IgD-negative memory B cell (primary cell): ENCODE measurements at regions not wholly inside any gene's neighbourhood (a gene's known extent, or its start where the extent isn't known, plus 50 kb on each side); places are given as distances from the start of the nearest gene placed in this dataset.
A peak's percentile ranks its signal among the peaks of the same experiment; 100 is the strongest.

Source experiments
- H3K27ac Mint-ChIP-seq, 3 donors: one replicate each; pipeline ENCODE4 v1.8.0; 2020 to 2022; ENCODE audit warnings: mild to moderate bottlenecking in 3 of 3, mixed read lengths in 3 of 3, moderate library complexity in 1 of 3
- H3K27me3 Mint-ChIP-seq: one replicate; pipeline ENCODE4 v1.8.0; 2021; ENCODE audit warnings: mixed read lengths
- H3K36me3 Mint-ChIP-seq: one replicate; pipeline ENCODE4 v1.8.0; 2020; ENCODE audit warnings: mild to moderate bottlenecking, mixed read lengths
- H3K4me1 Mint-ChIP-seq, 3 donors: one replicate each; pipeline ENCODE4 v1.8.0; 2020 to 2022; ENCODE audit warnings: mixed read lengths in 3 of 3, mild to moderate bottlenecking in 1 of 3
- H3K4me3 Mint-ChIP-seq, 4 donors: one replicate each; pipeline ENCODE4 v1.8.0; 2020 to 2022; ENCODE audit warnings: mild to moderate bottlenecking in 4 of 4, mixed read lengths in 4 of 4, moderate library complexity in 3 of 4
- H3K9me3 Mint-ChIP-seq, 3 donors: one replicate each; pipeline ENCODE4 v1.8.0; 2020 to 2021; ENCODE audit warnings: mixed read lengths in 3 of 3, mild to moderate bottlenecking in 1 of 3

GRCh38 chr2:43023791-43024514 is 202.5 kb downstream of the ZFP36L2 start:
- Mint-ChIP-seq H3K27ac (peak overlapping the region in 1 of 3 donors; percentile 67), H3K36me3 (no peaks in the 10 kb centered on the region), H3K9me3 (peaks cover 2 to 3% (median 3%) of the 10 kb centered on the region in 3 donors), H3K4me3 (peak overlapping the region in 1 of 4 donors; percentile 51), H3K27me3 (no peaks in the 10 kb centered on the region), H3K4me1 (peaks cover 4 to 7% (median 7%) of the 10 kb centered on the region in 3 donors)

GRCh38 chr2:43022896-43023295 is 203.5 kb downstream of the ZFP36L2 start:
- Mint-ChIP-seq H3K4me3 (no peak overlapping the region), H3K9me3 (peaks cover 2 to 3% (median 3%) of the 10 kb centered on the region in 3 donors), H3K27ac (no peak overlapping the region), H3K4me1 (peaks cover 4 to 7% (median 7%) of the 10 kb centered on the region in 3 donors), H3K36me3 (no peaks in the 10 kb centered on the region), H3K27me3 (no peaks in the 10 kb centered on the region)

GRCh38 chr2:43021791-43022509 is 204.5 kb downstream of the ZFP36L2 start:
- no peak overlapping the region for H3K27ac Mint-ChIP-seq
- H3K27me3 Mint-ChIP-seq = peaks cover 5% of the 10 kb centered on the region
- peaks cover 2 to 3% (median 3%) of the 10 kb centered on the region in 3 donors for H3K9me3 Mint-ChIP-seq

DNA sequence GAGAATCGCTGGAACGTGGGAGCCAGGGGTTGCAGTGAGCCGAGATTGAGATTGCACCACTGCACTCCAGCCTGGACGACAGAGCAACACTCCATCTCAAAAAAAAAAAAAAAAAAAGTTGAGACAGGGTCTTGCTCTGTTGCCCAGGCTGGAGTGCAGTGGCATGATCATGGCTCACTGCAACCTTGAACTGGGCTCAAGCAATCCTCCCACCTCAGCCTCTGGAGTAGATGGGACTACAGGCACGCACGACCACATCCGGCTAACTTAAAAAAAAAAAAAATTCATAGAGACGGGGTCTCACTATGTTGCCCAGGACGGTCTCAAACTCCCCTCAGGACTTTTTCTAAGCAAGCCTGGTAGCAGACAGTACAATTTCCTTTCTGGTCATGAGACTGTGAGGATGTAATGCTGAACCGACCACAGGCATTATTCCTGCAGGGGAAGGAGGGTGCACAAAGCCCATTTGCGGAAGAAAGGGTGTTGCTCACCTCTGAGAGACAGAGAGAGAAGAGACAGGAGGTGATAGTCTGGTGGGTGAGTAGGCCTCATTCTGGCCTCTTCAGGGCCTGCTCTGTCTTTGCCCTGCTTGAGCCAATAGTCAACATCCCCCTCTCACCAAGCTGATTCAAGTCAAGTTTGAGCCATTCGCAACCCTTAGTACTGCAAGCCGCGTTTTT is 205.3 kb downstream of the ZFP36L2 start:
- H3K4me1 Mint-ChIP-seq = peaks cover 2 to 7% (median 6%) of the 10 kb centered on the region in 3 donors
- peaks cover 5% of the 10 kb centered on the region for H3K27me3 Mint-ChIP-seq
- no peak overlapping the region for H3K27ac Mint-ChIP-seq
- H3K9me3 Mint-ChIP-seq = peaks cover 2 to 3% (median 3%) of the 10 kb centered on the region in 3 donors
- peak overlapping the region in 1 of 4 donors; percentile 44 for H3K4me3 Mint-ChIP-seq
- H3K36me3 Mint-ChIP-seq = no peaks in the 10 kb centered on the region

More at GRCh38 chr2:43021791-43022509, 204.5 kb downstream of the ZFP36L2 start:
- Mint-ChIP-seq H3K4me1 (peaks cover 4 to 7% (median 7%) of the 10 kb centered on the region in 3 donors), H3K36me3 (no peaks in the 10 kb centered on the region), H3K4me3 (no peak overlapping the region)

DNA sequence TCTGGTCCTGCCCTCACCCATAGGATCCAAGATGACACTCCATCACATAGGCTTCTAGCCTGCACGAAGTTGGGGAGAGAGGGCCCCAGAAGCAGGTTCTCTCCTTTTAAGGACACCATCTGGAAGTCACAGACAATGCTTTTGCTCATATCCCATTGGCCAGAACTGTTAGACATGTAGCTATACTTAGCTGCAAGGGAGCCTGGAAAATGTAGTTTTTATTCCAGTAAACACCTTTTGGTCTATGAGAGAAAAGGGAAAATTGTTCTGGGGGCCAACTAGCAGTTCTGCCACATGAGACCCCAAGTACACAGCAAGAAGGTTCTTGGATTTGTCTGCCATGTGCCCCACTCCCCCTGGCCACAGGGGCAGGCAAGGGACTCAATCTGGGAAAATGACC is 206.1 kb downstream of the ZFP36L2 start:
- Mint-ChIP-seq H3K4me3 (no peak overlapping the region), H3K27me3 (peaks cover 5% of the 10 kb centered on the region), H3K36me3 (no peaks in the 10 kb centered on the region), H3K27ac (no peak overlapping the region), H3K4me1 (peaks cover 0 to 7% (median 4%) of the 10 kb centered on the region in 3 donors), H3K9me3 (peaks cover 2 to 3% (median 3%) of the 10 kb centered on the region in 3 donors)

DNA sequence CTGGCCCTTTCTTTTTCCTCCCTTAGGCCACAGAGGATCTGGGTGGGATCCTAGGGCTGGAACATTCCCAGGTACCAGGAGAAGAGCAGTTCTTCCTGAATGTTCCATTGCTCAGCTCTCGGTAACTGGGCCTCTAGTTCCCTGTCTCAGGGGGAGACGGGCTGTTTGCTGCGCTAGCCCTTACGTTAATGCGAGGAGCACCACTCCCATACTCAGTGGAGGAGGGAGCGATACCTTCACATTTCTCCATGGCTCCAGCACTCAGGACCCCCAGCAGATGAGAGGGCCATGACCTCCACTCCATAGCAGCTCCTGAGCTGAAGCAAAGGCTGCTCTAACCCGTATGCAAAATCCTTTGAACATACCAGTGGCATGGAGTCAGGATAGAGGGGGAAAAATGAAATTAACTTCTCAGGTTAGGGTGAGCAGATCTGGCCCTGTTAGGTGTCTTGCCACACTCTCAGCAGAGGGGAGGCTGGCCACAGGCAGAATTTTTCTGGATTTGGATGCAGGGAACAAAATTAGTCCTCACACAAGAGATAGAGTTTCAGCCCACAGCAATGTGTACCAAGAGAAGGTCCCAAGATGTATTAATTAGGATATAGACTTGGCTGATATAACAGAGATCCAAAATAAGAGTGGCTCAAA is 206.7 kb downstream of the ZFP36L2 start:
- H3K27ac Mint-ChIP-seq = no peak overlapping the region
- H3K9me3 Mint-ChIP-seq = peaks cover 2 to 3% (median 3%) of the 10 kb centered on the region in 3 donors
- H3K4me3 Mint-ChIP-seq = no peak overlapping the region
- H3K4me1 Mint-ChIP-seq = peaks cover 0 to 2% (median 2%) of the 10 kb centered on the region in 3 donors
- H3K27me3 Mint-ChIP-seq = peaks cover 7% of the 10 kb centered on the region
- H3K36me3 Mint-ChIP-seq = no peaks in the 10 kb centered on the region

- H3K4me3 Mint-ChIP-seq = no peak overlapping the region
- no peak overlapping the region for H3K27ac Mint-ChIP-seq
- peaks cover 2 to 3% (median 3%) of the 10 kb centered on the region in 3 donors for H3K9me3 Mint-ChIP-seq
- H3K36me3 Mint-ChIP-seq = no peaks in the 10 kb centered on the region
- peaks cover 9% of the 10 kb centered on the region for H3K27me3 Mint-ChIP-seq
- no peaks in the 10 kb centered on the region for H3K4me1 Mint-ChIP-seq
Measured at GRCh38 chr2:43019025-43019367, 207.4 kb downstream of the ZFP36L2 start.

- H3K27me3 Mint-ChIP-seq = peaks cover 9% of the 10 kb centered on the region
- H3K27ac Mint-ChIP-seq = no peak overlapping the region
- no peaks in the 10 kb centered on the region for H3K36me3 Mint-ChIP-seq
- peaks cover 2 to 3% (median 3%) of the 10 kb centered on the region in 3 donors for H3K9me3 Mint-ChIP-seq
- peak overlapping the region in 1 of 4 donors; percentile 55 for H3K4me3 Mint-ChIP-seq
- H3K4me1 Mint-ChIP-seq = no peaks in the 10 kb centered on the region
Measured at GRCh38 chr2:43018179-43019024, 208.0 kb downstream of the ZFP36L2 start.

GRCh38 chr2:43013821-43014345 is 212.5 kb downstream of the ZFP36L2 start:
- Mint-ChIP-seq H3K36me3 (no peaks in the 10 kb centered on the region), H3K27me3 (peaks cover 9% of the 10 kb centered on the region), H3K4me1 (peaks cover 0 to 2% (median 2%) of the 10 kb centered on the region in 3 donors), H3K27ac (no peak overlapping the region), H3K4me3 (no peak overlapping the region), H3K9me3 (peaks cover 0 to 2% (median 0%) of the 10 kb centered on the region in 3 donors)

GRCh38 chr2:43012966-43013365 is 213.4 kb downstream of the ZFP36L2 start:
- H3K9me3 Mint-ChIP-seq = peaks cover 0 to 2% (median 2%) of the 10 kb centered on the region in 3 donors
- H3K4me3 Mint-ChIP-seq = no peak overlapping the region
- H3K4me1 Mint-ChIP-seq = peaks cover 0 to 2% (median 2%) of the 10 kb centered on the region in 3 donors
- peaks cover 11% of the 10 kb centered on the region for H3K27me3 Mint-ChIP-seq
- peaks cover 1% of the 10 kb centered on the region for H3K36me3 Mint-ChIP-seq
- H3K27ac Mint-ChIP-seq = no peak overlapping the region

DNA sequence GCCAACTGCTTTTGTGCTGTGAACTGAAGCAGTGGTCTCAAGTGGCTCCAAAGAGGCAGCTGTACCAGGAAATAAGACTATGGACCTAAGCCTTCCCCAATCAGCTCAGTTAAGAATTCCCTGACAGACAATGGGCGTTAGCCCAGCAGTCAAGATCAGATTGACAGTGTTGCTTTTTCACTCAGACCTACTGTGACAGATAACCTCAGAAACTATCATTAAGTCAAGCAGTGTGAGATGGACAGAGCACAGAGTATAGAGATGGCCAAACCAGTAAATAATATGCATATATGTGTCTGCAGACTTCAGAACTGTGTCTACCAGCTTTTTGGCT is 215.3 kb downstream of the ZFP36L2 start:
- H3K27ac Mint-ChIP-seq = no peak overlapping the region
- H3K4me3 Mint-ChIP-seq = no peak overlapping the region
- H3K36me3 Mint-ChIP-seq = peaks cover 1% of the 10 kb centered on the region
- peaks cover 0 to 2% (median 2%) of the 10 kb centered on the region in 3 donors for H3K4me1 Mint-ChIP-seq
- H3K27me3 Mint-ChIP-seq = peaks cover 6% of the 10 kb centered on the region
- H3K9me3 Mint-ChIP-seq = peaks cover 0 to 2% (median 2%) of the 10 kb centered on the region in 3 donors

DNA sequence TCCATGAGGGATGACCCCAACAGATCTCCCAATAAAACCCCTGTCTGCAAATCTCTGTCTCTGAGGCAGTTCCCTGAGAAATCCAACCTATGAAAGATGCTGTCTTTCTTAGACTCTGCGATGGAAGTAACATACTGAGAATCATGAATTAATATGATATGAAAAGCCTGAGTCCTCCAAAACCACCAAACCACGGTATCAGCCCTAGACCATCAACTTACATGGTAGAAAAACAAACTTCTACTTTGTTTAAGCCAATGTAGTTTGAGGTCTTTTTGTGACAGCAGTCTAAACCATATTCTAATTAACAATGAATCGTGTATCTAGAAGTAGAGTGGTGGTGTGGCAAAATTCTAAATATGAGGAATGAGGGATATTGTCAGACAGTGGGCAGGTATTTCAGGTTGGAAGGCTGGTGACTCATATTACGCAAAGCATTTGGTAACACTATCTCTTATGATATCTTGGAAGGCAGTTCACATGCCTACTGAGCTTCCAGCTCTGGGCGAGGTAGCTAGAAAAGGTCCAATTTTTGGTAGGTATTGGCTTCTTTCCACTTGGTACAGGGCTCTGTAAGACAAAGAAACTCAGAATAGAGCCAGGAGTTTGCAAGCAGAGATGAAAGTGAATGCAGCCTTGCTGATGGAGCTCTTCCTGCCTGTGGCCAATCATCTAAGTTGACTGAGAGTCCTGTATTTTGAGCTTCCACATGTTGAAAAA is 215.8 kb downstream of the ZFP36L2 start:
- Mint-ChIP-seq H3K4me1 (peaks cover 0 to 2% (median 2%) of the 10 kb centered on the region in 3 donors), H3K36me3 (peaks cover 1% of the 10 kb centered on the region), H3K9me3 (peaks cover 0 to 2% (median 2%) of the 10 kb centered on the region in 3 donors), H3K27me3 (peaks cover 8% of the 10 kb centered on the region), H3K27ac (no peak overlapping the region), H3K4me3 (peak overlapping the region in 1 of 4 donors; percentile 23)

DNA sequence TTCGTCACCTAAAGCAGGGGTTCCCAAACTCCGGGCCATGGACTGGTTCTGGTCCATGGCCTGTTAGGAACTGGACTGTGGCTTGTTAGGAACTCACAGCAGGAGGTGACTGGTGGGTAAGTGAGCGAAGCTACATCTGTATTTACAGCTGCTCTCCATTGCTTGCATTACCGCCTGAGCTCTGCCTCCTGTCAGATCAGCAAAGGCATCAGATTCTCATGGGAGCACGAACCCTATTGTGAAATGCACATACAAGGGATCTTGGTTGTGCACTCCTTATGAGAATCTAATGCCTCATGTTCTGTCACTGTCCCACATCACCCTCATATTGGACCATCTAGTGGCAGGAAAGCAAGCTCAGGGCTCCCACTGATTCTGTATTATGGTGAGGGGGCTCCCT is 217.0 kb downstream of the ZFP36L2 start:
- no peak overlapping the region for H3K27ac Mint-ChIP-seq
- H3K4me1 Mint-ChIP-seq = peaks cover 0 to 2% (median 2%) of the 10 kb centered on the region in 3 donors
- H3K4me3 Mint-ChIP-seq = no peak overlapping the region
- peaks cover 6% of the 10 kb centered on the region for H3K27me3 Mint-ChIP-seq
- H3K9me3 Mint-ChIP-seq = peaks cover 0 to 2% (median 2%) of the 10 kb centered on the region in 3 donors
- peaks cover 1% of the 10 kb centered on the region for H3K36me3 Mint-ChIP-seq
